ENCODE measurements at regions not wholly inside any gene's neighbourhood (a gene's known extent, or its start where the extent isn't known, plus 50 kb on each side); places are given as distances from the start of the nearest gene placed in this dataset.

- Mint-ChIP-seq H3K27ac (no peak overlapping the region), H3K36me3 (ENCODE audit: low read depth) (no peaks in the 10 kb centered on the region), H3K4me1 (peaks cover 31% of the 10 kb centered on the region), H3K27me3 (ENCODE audit: low read depth, poor library complexity) (peaks cover 30% of the 10 kb centered on the region), H3K4me3 (no peak overlapping the region), H3K9me3 (peaks cover 7% of the 10 kb centered on the region)
- TF ChIP-seq CTCF (IDR thresholded peaks at IDR 0.05): no peak
- DNase-seq: no peak
Measured at GRCh38 chr4:3676196-3676595, 90.0 kb upstream of the ADRA2C start.

- Mint-ChIP-seq H3K4me3 (no peak overlapping the region), H3K27me3 (ENCODE audit: low read depth, poor library complexity) (peaks cover 30% of the 10 kb centered on the region), H3K27ac (no peak overlapping the region), H3K9me3 (peaks cover 7% of the 10 kb centered on the region), H3K36me3 (ENCODE audit: low read depth) (no peaks in the 10 kb centered on the region), H3K4me1 (peaks cover 25% of the 10 kb centered on the region)
- DNase-seq: no peak
- no peak for TF ChIP-seq CTCF (IDR thresholded peaks at IDR 0.05)
Measured at GRCh38 chr4:3675251-3676115, 90.7 kb upstream of the ADRA2C start.

DNA sequence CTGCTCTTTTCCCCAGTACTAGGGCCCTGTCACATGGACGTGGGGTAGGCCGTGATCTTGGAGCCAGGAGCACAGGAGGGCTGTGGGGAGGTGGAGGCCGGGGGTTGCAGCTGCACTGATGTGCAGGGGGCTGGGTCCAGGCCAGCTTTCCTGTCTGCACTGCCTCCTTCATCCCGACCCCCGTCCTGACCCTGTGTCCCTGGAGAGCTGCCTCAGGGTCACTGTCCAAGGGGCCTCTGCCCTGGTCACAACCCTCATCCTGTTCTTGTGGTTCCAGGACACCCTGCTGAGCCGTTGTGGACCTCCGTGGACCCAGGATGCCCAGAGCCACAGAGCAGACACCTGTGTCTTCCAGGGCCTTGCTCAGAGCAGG is 91.7 kb upstream of the ADRA2C start:
- DNase-seq: no peak

DNA sequence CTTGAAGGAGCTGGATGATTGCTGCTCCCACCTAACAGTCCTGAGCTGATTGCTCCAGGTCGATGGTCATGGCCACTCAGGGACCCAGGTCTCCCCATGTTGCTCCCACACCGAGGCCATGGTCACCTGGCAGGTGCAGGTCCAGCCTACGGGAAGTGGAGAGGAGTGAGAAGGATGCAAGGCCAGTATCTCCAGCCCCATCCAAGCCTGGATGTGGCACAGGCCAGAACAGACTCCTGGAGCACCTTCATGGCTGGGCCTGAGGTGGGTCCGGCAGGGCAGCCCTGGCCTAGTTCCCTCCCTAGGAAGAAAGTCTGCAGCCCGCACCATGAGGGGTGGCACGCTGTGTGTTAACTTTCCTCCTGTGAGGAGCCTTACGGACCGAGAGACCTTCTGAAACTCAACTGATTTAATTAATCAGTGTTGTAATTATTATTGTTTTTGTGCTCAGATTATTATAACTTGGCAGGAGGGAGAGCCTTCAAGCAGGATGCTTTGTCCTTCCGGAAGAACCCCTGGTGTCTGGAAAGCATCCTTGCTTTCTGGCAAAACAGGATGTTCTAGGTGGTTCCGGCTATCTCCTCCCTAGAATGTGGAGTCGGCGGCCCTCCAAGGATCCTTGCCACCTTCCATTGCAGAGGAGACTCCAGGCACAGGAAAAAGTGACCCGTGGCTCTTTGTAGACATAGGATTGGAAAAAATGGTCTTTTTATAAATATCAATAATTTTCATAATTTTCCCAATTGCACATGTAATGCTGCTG is 92.3 kb upstream of the ADRA2C start:
- DNase-seq: no peak
- Mint-ChIP-seq H3K4me1 (peaks cover 25% of the 10 kb centered on the region), H3K27ac (no peak overlapping the region), H3K27me3 (ENCODE audit: low read depth, poor library complexity) (peaks cover 27% of the 10 kb centered on the region), H3K36me3 (ENCODE audit: low read depth) (no peaks in the 10 kb centered on the region), H3K9me3 (peaks cover 7% of the 10 kb centered on the region), H3K4me3 (no peak overlapping the region)
- TF ChIP-seq CTCF (IDR thresholded peaks at IDR 0.05): no peak

More for the DNA sequence above, 91.7 kb upstream of the ADRA2C start:
- peaks cover 7% of the 10 kb centered on the region for H3K9me3 Mint-ChIP-seq
- peaks cover 27% of the 10 kb centered on the region for H3K27me3 Mint-ChIP-seq (ENCODE audit: low read depth, poor library complexity)
- H3K4me3 Mint-ChIP-seq: no peak overlapping the region
- no peaks in the 10 kb centered on the region for H3K36me3 Mint-ChIP-seq (ENCODE audit: low read depth)
- no peak overlapping the region for H3K27ac Mint-ChIP-seq
- no peak for TF ChIP-seq CTCF (IDR thresholded peaks at IDR 0.05)
- peaks cover 26% of the 10 kb centered on the region for H3K4me1 Mint-ChIP-seq

DNA sequence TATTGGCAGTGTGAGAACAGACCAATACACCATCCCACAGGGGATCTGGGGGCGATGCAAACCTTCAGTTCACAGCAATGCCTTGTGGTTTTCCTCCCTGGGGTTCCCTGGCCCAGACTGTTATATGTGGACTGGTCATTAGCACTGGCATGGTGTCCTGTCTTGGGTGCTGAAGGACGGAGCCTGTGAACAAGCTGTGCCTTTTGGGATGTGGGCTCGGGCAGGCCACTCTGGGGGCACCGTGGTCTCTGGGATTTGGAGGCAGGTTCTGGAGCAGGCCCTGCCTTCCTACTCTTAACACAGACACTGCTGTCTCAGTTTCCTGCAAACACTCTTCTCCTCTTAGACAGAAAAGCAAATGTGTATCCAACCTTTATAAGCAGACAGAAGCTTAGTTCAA is 93.0 kb upstream of the ADRA2C start:
- H3K9me3 Mint-ChIP-seq: peaks cover 7% of the 10 kb centered on the region
- H3K36me3 Mint-ChIP-seq (ENCODE audit: low read depth): no peaks in the 10 kb centered on the region
- H3K4me3 Mint-ChIP-seq: no peak overlapping the region
- peaks cover 21% of the 10 kb centered on the region for H3K27me3 Mint-ChIP-seq (ENCODE audit: low read depth, poor library complexity)
- DNase-seq: no peak
- no peak overlapping the region for H3K27ac Mint-ChIP-seq
- peaks cover 25% of the 10 kb centered on the region for H3K4me1 Mint-ChIP-seq
- TF ChIP-seq CTCF (IDR thresholded peaks at IDR 0.05): no peak
